ENCODE measurements at regions not wholly inside any gene's neighbourhood (a gene's known extent, or its start where the extent isn't known, plus 50 kb on each side); places are given as distances from the start of the nearest gene placed in this dataset.
"Not testable (repeated sequence)": the region's sequence is repeated elsewhere in the genome, so short reads cannot be mapped to it uniquely, and the experiment has no call there.

- not testable (repeated sequence) for DNase-seq
These were observed 923.9 kb downstream of the SOCS6 start for GRCh38 chr18:71212739-71213138.

GRCh38 chr18:71212222-71212621, 923.4 kb downstream of the SOCS6 start:
- DNase-seq: no peak

GRCh38 chr18:71209944-71210343, 921.1 kb downstream of the SOCS6 start:
- no peak for DNase-seq

- no peak for DNase-seq
These were observed 905.6 kb downstream of the SOCS6 start for GRCh38 chr18:71194438-71194837.

GRCh38 chr18:71189581-71189980, 900.7 kb downstream of the SOCS6 start:
- DNase-seq: no peak

- DNase-seq: no peak
These were observed 879.8 kb downstream of the SOCS6 start for GRCh38 chr18:71168557-71169145.

GRCh38 chr18:71136487-71136886, 847.6 kb downstream of the SOCS6 start:
- DNase-seq: no peak

- DNase-seq: no peak
These were observed 845.3 kb downstream of the SOCS6 start for GRCh38 chr18:71134122-71134521.

GRCh38 chr18:71131918-71132317, 843.1 kb downstream of the SOCS6 start:
- no peak for DNase-seq

- DNase-seq: no peak
These were observed 841.5 kb downstream of the SOCS6 start for GRCh38 chr18:71130351-71130750.

GRCh38 chr18:71125581-71125980, 836.7 kb downstream of the SOCS6 start:
- no peak for DNase-seq

- DNase-seq: no peak
These were observed 827.7 kb downstream of the SOCS6 start for GRCh38 chr18:71116535-71116934.

GRCh38 chr18:71115261-71115660, 826.4 kb downstream of the SOCS6 start:
- no peak for DNase-seq

- no peak for DNase-seq
These were observed 825.8 kb downstream of the SOCS6 start for GRCh38 chr18:71114550-71115210.

- no peak for DNase-seq
These were observed 818.4 kb downstream of the SOCS6 start for GRCh38 chr18:71107244-71107643.

GRCh38 chr18:71106701-71107100, 817.9 kb downstream of the SOCS6 start:
- no peak for DNase-seq

GRCh38 chr18:71105994-71106546, 817.2 kb downstream of the SOCS6 start:
- no peak for DNase-seq

GRCh38 chr18:71105078-71105819, 816.4 kb downstream of the SOCS6 start:
- DNase-seq: no peak

- no peak for DNase-seq
These were observed 790.8 kb downstream of the SOCS6 start for GRCh38 chr18:71079606-71080005.

GRCh38 chr18:71077451-71077850, 788.6 kb downstream of the SOCS6 start:
- DNase-seq: no peak

- no peak for DNase-seq
These were observed 786.3 kb downstream of the SOCS6 start for GRCh38 chr18:71075147-71075546.

- no peak for DNase-seq
These were observed 779.5 kb downstream of the SOCS6 start for GRCh38 chr18:71068338-71068737.

GRCh38 chr18:71049893-71050292, 761.0 kb downstream of the SOCS6 start:
- DNase-seq: no peak

- DNase-seq: no peak
These were observed 759.0 kb downstream of the SOCS6 start for GRCh38 chr18:71047882-71048281.
